HepG2 (cell line): ENCODE measurements at regions not wholly inside any gene's neighbourhood (a gene's known extent, or its start where the extent isn't known, plus 50 kb on each side); places are given as distances from the start of the nearest gene placed in this dataset.

Experiments used
- ATAC-seq: fragments of 200-7000 bp; cut with Tn5 transposase; 3 replicates; pipeline ENCODE4 v1.9.1; 2020; ENCODE audit warnings: mild to moderate bottlenecking, moderate library complexity
- BruUV-seq: library from RNA; stranded (reverse); fragments of 400-500 nt; replicated peaks from 2 replicates; lab custom pipeline; 2021; lab: Mats Ljungman, UMichigan
- CTCF ChIA-PET: fragments of 300-600 bp; formaldehyde crosslinking; extraction: SDS; loops from one replicate; lab custom pipeline; 2021; ENCODE audit warnings: low total read pairs, inconsistent platforms, low intra/inter-chr PET ratio; lab: Yijun Ruan, JAX
- POLR2A ChIA-PET: fragments of 350-600 bp; sonication (Branson Sonifier 250); formaldehyde crosslinking; loops from one replicate; lab custom pipeline; 2020; ENCODE audit warnings: antibody characterized with exemption, inconsistent platforms; lab: Yijun Ruan, JAX
- DNase-seq: peaks from one replicate; pipeline ENCODE4 v3.0.0-alpha.2; 2015; ENCODE audit warnings: low spot score
- FAIRE-seq: peaks from 3 replicates; lab custom pipeline; 2011; peaks lifted over from hg19 to GRCh38; lab: Jason Lieb, UNC
- H2AFZ ChIP-seq: one replicate; pipeline ENCODE4 v1.6.1; 2011; ENCODE audit warnings: low read length, inconsistent platforms
- H3K27ac ChIP-seq: fragments of 300-600 bp; 3 replicates; pipeline ENCODE4 v1.8.0; 2011; ENCODE audit warnings: mixed run types, mild to moderate bottlenecking, mixed read lengths, low read length, inconsistent platforms; ENCODE audit not compliant: insufficient read depth; ENCODE audit errors: extremely low read length
- H3K27me3 ChIP-seq, 2 experiments: fragments of 200-600 bp in 1 of 2; 2 replicates in 1 of 2; 3 replicates in 1 of 2; pipeline versions ENCODE4 v1.6.0 to v1.8.0; 2011; ENCODE audit warnings: low read length in 2 of 2, mild to moderate bottlenecking in 2 of 2, moderate library complexity in 2 of 2, inconsistent platforms in 1 of 2; ENCODE audit not compliant: insufficient read depth in 2 of 2, control insufficient read depth in 1 of 2
- H3K36me3 ChIP-seq, 2 experiments: fragments of 200-600 bp in 1 of 2; replicated peaks in 1 of 2; 2 replicates in 1 of 2; 3 replicates in 1 of 2; pipeline versions ENCODE4 v1.5.1 to v1.8.0; 2011; ENCODE audit warnings: low read length in 2 of 2, inconsistent platforms in 1 of 2; ENCODE audit not compliant: insufficient read depth in 2 of 2, control insufficient read depth in 1 of 2
- H3K4me1 ChIP-seq: 2 replicates; pipeline ENCODE4 v1.5.1; 2012; ENCODE audit warnings: low read length, inconsistent platforms; ENCODE audit not compliant: insufficient read depth
- H3K4me2 ChIP-seq: 2 replicates; pipeline ENCODE4 v1.6.0; 2011; ENCODE audit warnings: low read depth, low read length, inconsistent platforms
- H3K4me3 ChIP-seq, 3 experiments: fragments of 200-600 bp in 1 of 3; sonication (generic), shearing (Covaris generic) in 1 of 3; replicated peaks in 1 of 3; 2 replicates each; pipeline ENCODE4 v1.5.1; 2011 to 2016; ENCODE audit warnings: low read length in 3 of 3, inconsistent platforms in 2 of 3, low read depth in 2 of 3, mild to moderate bottlenecking in 2 of 3, control low read depth in 1 of 3, mixed read lengths in 1 of 3; ENCODE audit not compliant: insufficient read depth in 1 of 3
- H3K79me2 ChIP-seq: one replicate; pipeline ENCODE4 v1.6.1; 2011; ENCODE audit warnings: low read length, inconsistent platforms; ENCODE audit not compliant: insufficient read depth
- H3K9ac ChIP-seq: 2 replicates; pipeline ENCODE4 v1.6.0; 2011; ENCODE audit warnings: mild to moderate bottlenecking, low read depth, low read length, inconsistent platforms; ENCODE audit not compliant: insufficient read depth
- H3K9me3 ChIP-seq: 2 replicates; pipeline ENCODE4 v1.5.1; 2012; ENCODE audit warnings: mild to moderate bottlenecking, low read length
- H4K20me1 ChIP-seq: 2 replicates; pipeline ENCODE4 v1.6.0; 2011; ENCODE audit warnings: inconsistent platforms, mild to moderate bottlenecking, low read length, moderate library complexity; ENCODE audit not compliant: insufficient read depth
- CSRNP2 ChIP-seq: sonication (generic); formaldehyde crosslinking; conservative IDR thresholded peaks from 2 replicates; pipeline ENCODE4 v1.8.0; 2022; ENCODE audit warnings: low read depth, missing genetic modification reagents
- GLI4 ChIP-seq: sonication (generic); formaldehyde crosslinking; IDR thresholded peaks from 2 replicates; pipeline ENCODE4 v1.5.1; 2020; ENCODE audit warnings: missing genetic modification reagents, mild to moderate bottlenecking, moderate library complexity, borderline replicate concordance
- GLMP ChIP-seq: sonication (generic); formaldehyde crosslinking; IDR thresholded peaks from 2 replicates; pipeline ENCODE4 v1.9.0; 2021; ENCODE audit warnings: missing genetic modification reagents, mild to moderate bottlenecking, borderline replicate concordance
- GTF2F1 ChIP-seq: fragments of 150-350 bp; IDR thresholded peaks from 2 replicates; pipeline ENCODE4 v1.6.1; 2014; ENCODE audit warnings: low read length
- MAX ChIP-seq: IDR thresholded peaks from 2 replicates; pipeline ENCODE4 v1.6.1; 2012; ENCODE audit warnings: inconsistent platforms
- MTF1 ChIP-seq: sonication (generic); formaldehyde crosslinking; IDR thresholded peaks from 2 replicates; pipeline ENCODE4 v1.5.0; 2020; ENCODE audit warnings: missing genetic modification reagents
- SIX4 ChIP-seq: sonication (generic); formaldehyde crosslinking; IDR thresholded peaks from 2 replicates; pipeline ENCODE4 v1.4.0; 2020; ENCODE audit warnings: missing genetic modification reagents
- SRY ChIP-seq: sonication (generic); formaldehyde crosslinking; IDR thresholded peaks from 2 replicates; pipeline ENCODE4 v1.8.0; 2022; ENCODE audit warnings: mild to moderate bottlenecking, missing genetic modification reagents
- TERF1 ChIP-seq: sonication (generic); formaldehyde crosslinking; IDR thresholded peaks from 2 replicates; pipeline ENCODE4 v1.8.0; 2022; ENCODE audit warnings: mild to moderate bottlenecking, missing genetic modification reagents, moderate library complexity
- TFDP2 ChIP-seq: sonication (generic); formaldehyde crosslinking; IDR thresholded peaks from 2 replicates; pipeline ENCODE4 v1.4.0; 2020; ENCODE audit warnings: missing genetic modification reagents
- YY1 ChIP-seq: IDR thresholded peaks from 2 replicates; pipeline ENCODE4 v1.6.1; 2011; ENCODE audit warnings: low read length, low read depth, moderate library complexity, mild to moderate bottlenecking; ENCODE audit not compliant: insufficient read depth, insufficient replicate concordance
- ZBTB20 ChIP-seq: sonication (generic); formaldehyde crosslinking; IDR thresholded peaks from 2 replicates; pipeline ENCODE4 v1.8.1; 2023; ENCODE audit warnings: missing genetic modification reagents, low read depth, mild to moderate bottlenecking, borderline replicate concordance
- ZKSCAN1 ChIP-seq: fragments of 150-350 bp; IDR thresholded peaks from 2 replicates; pipeline ENCODE4 v1.6.1; 2014; ENCODE audit warnings: low read length
- ZNF383 ChIP-seq: sonication (generic); formaldehyde crosslinking; IDR thresholded peaks from 2 replicates; pipeline ENCODE4 v1.4.0; 2020; ENCODE audit warnings: missing genetic modification reagents, mild to moderate bottlenecking, borderline replicate concordance
- ZNF414 ChIP-seq: sonication (generic); formaldehyde crosslinking; IDR thresholded peaks from 2 replicates; pipeline ENCODE4 v1.5.0; 2020; ENCODE audit warnings: missing genetic modification reagents
- ZNF703 ChIP-seq: sonication (generic); formaldehyde crosslinking; IDR thresholded peaks from 2 replicates; pipeline ENCODE4 v1.5.1; 2020; ENCODE audit warnings: missing genetic modification reagents, mild to moderate bottlenecking, moderate library complexity, borderline replicate concordance
- ZNF839 ChIP-seq: sonication (generic); formaldehyde crosslinking; IDR thresholded peaks from 2 replicates; pipeline ENCODE4 v1.4.0; 2020; ENCODE audit warnings: missing genetic modification reagents, mild to moderate bottlenecking, borderline replicate concordance
- ZSCAN25 ChIP-seq: sonication (generic); formaldehyde crosslinking; IDR thresholded peaks from 2 replicates; pipeline ENCODE4 v1.8.0; 2022; ENCODE audit warnings: mild to moderate bottlenecking, missing genetic modification reagents
- in situ Hi-C: cut with HindIII; loops from 2 replicates; pipeline ENCODE4 v1.10.0; 2017; ENCODE audit warnings: low pct_unique_long_range_greater_than_20kb; ENCODE audit not compliant: extremely low pct_ligation_motif_present
- intact Hi-C: fragments of 100-400 bp; cut with micrococcal nuclease; formaldehyde crosslinking; loops from one replicate; pipeline ENCODE4 v1.10.0; 2022; ENCODE audit not compliant: unreplicated experiment

GRCh38 chr3:76976996-76977395 lies 62.9 kb upstream of the ROBO2 start:
- H3K4me1 ChIP-seq = peaks cover 27% of the 10 kb centered on the region
- H3K27me3 ChIP-seq = no peaks in the 10 kb centered on the region
- no peak for TF ChIP-seq MTF1 (CRISPR knock-in tag)
- TF ChIP-seq GLI4 = no peak
- TF ChIP-seq MAX = no peak
- no peak for TF ChIP-seq ZNF383 (CRISPR knock-in tag)
- no peak for TF ChIP-seq TFDP2
- TF ChIP-seq SIX4 (CRISPR knock-in tag) = no peak
- TF ChIP-seq ZNF703 (CRISPR knock-in tag) = no peak
- TF ChIP-seq ZSCAN25 (CRISPR knock-in tag) = no peak
- TF ChIP-seq GTF2F1 = no peak
- TF ChIP-seq CSRNP2 (CRISPR knock-in tag) = no peak
- TF ChIP-seq YY1 = no peak
- no peak for TF ChIP-seq GLMP (CRISPR knock-in tag)
- no peak for TF ChIP-seq ZNF414 (CRISPR knock-in tag)
- TF ChIP-seq TERF1 (CRISPR knock-in tag) = no peak
- TF ChIP-seq ZNF839 (CRISPR knock-in tag) = no peak
- TF ChIP-seq ZKSCAN1 = no peak
- TF ChIP-seq SRY (CRISPR knock-in tag) = no peak
- no peak for TF ChIP-seq ZBTB20
- no peak overlapping the region for H3K27ac ChIP-seq
- ChIA-PET POLR2A (no interaction called here), CTCF (no interaction called here)
- H3K4me3 ChIP-seq = no peak overlapping the region
- intact Hi-C loops = no loop called here
- no peaks in the 10 kb centered on the region for H3K9me3 ChIP-seq
- H4K20me1 ChIP-seq = no peaks in the 10 kb centered on the region
- H3K79me2 ChIP-seq = no peaks in the 10 kb centered on the region
- H3K9ac ChIP-seq = no peak overlapping the region
- DNase-seq (no peak), ATAC-seq (no peak), FAIRE-seq (no peak)
- BruUV-seq = no TSS peak
- H3K36me3 ChIP-seq = no peaks in the 10 kb centered on the region
- H3K4me2 ChIP-seq = no peak overlapping the region
- H2AFZ ChIP-seq = no peak overlapping the region
- in situ Hi-C loops = no loop called here
